Suprapubic skin (tissue), 4 donors: ENCODE measurements at regions not wholly inside any gene's neighbourhood (a gene's known extent, or its start where the extent isn't known, plus 50 kb on each side); places are given as distances from the start of the nearest gene placed in this dataset.
"Not testable (repeated sequence)": the region's sequence is repeated elsewhere in the genome, so short reads cannot be mapped to it uniquely, and the experiment has no call there.

Experiments
- DNase-seq, 2 donors: peaks; one replicate each; pipeline ENCODE4 v3.0.0-alpha.2; 2019; ENCODE audit warnings: low spot score in 2 of 2
- H3K27ac ChIP-seq: fragments of 200-600 bp; sonication (generic); one replicate; pipeline ENCODE4 v1.5.1; 2019
- H3K27me3 ChIP-seq: fragments of 200-600 bp; sonication (generic); one replicate; pipeline ENCODE4 v1.5.1; 2019
- H3K36me3 ChIP-seq: fragments of 200-600 bp; sonication (generic); one replicate; pipeline ENCODE4 v1.5.1; 2019
- H3K4me1 ChIP-seq: fragments of 200-600 bp; sonication (generic); one replicate; pipeline ENCODE4 v1.5.1; 2019
- H3K4me3 ChIP-seq: fragments of 200-600 bp; sonication (generic); one replicate; pipeline ENCODE4 v1.5.1; 2019; ENCODE audit warnings: mild to moderate bottlenecking
- H3K9me3 ChIP-seq: fragments of 200-600 bp; sonication (generic); one replicate; pipeline ENCODE4 v1.5.1; 2019
- EP300 ChIP-seq: sonication (generic); formaldehyde crosslinking; IDR thresholded peaks from one replicate; pipeline ENCODE4 v1.6.1; 2017; ENCODE audit warnings: antibody characterized with exemption
- POLR2A ChIP-seq, 2 donors: fragments of 450-650 bp; IDR thresholded peaks; one replicate each; pipeline ENCODE4 v1.6.1; 2017; ENCODE audit warnings: antibody characterized with exemption in 2 of 2, mild to moderate bottlenecking in 2 of 2, moderate library complexity in 2 of 2
- POLR2AphosphoS5 ChIP-seq, 3 donors: sonication (generic); formaldehyde crosslinking; IDR thresholded peaks; one replicate each; pipeline ENCODE4 v1.6.1; 2017; ENCODE audit warnings: antibody characterized with exemption in 3 of 3
- WGBS: methylation state at CpG from one replicate; pipeline ENCODE4 v1.1.5; 2018; 5-methylcytosine and 5-hydroxymethylcytosine counted together
- TF ChIP-seq, protein P1 (sequence below), 2 donors: fragments of 200-600 bp in 1 of 2; fragments of 450-650 bp in 1 of 2; sonication (generic) in 1 of 2; IDR thresholded peaks; one replicate each; pipeline ENCODE4 v1.5.1; 2016 to 2019; ENCODE audit warnings: antibody characterized with exemption in 2 of 2, mild to moderate bottlenecking in 1 of 2, moderate library complexity in 1 of 2

DNA sequence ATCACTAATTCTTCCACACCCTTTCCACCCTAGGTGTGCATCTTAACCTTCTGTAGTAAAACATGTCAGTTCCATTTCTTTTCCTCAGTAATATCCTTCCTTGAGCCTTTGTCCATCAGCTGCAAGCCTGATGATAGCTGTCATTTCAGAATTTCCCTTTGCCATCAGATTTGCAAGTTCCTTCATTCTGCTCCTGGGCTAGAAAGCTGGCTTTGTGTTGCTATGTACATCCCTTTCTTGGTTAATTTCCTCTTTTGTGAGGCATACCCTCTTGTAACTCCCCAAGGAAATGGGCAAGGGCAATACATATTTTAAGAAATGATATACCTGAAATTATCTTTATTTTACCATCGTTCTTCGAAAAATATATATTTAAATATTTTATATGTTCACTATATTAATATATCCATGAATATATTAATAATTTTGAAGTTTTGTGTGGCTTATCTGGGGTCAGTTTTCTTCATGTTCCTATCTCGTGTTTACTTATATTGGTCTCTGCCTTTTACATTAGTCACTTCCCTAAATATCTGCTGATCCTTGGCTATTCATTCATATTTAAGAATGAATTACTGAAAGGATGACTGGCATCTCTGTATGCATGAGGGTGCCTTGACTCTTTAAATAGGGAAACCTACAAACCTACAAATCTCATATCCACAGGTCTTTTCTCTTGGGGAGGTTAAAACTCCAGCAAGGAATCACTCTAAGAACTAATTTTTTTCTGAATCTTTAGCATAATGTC lies 143.8 kb downstream of the ZNF22 start:
- TF ChIP-seq EP300: no peak
- TF ChIP-seq, protein P1, sequence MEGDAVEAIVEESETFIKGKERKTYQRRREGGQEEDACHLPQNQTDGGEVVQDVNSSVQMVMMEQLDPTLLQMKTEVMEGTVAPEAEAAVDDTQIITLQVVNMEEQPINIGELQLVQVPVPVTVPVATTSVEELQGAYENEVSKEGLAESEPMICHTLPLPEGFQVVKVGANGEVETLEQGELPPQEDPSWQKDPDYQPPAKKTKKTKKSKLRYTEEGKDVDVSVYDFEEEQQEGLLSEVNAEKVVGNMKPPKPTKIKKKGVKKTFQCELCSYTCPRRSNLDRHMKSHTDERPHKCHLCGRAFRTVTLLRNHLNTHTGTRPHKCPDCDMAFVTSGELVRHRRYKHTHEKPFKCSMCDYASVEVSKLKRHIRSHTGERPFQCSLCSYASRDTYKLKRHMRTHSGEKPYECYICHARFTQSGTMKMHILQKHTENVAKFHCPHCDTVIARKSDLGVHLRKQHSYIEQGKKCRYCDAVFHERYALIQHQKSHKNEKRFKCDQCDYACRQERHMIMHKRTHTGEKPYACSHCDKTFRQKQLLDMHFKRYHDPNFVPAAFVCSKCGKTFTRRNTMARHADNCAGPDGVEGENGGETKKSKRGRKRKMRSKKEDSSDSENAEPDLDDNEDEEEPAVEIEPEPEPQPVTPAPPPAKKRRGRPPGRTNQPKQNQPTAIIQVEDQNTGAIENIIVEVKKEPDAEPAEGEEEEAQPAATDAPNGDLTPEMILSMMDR (IDR thresholded peaks at IDR 0.05): no peak
- no peak for TF ChIP-seq POLR2AphosphoS5 (IDR thresholded peaks at IDR 0.05)
- no peak for TF ChIP-seq POLR2A (IDR thresholded peaks at IDR 0.05)

DNA sequence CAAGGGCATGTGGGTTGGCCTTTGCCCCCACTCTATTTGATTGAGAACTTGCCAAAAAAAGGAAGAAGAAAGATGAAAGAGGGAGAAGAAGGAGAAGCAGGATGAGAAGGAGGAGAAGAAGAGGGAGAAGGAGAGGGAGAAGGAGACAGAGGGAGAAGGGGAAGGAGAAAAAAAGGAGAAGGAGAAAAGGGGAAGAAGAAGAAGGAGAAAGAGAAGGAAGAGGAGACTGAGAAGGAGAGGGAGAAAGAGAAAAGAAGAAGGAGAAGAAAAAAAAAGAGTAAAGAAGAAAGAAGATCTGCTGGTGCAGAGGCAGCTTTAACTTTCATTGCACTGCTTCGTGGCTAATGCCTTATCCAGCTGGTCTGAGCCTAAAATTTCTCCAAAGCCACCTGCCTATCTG lies 144.4 kb downstream of the ZNF22 start:
- not testable (repeated sequence) for H3K9me3 ChIP-seq, H3K4me1 ChIP-seq, H3K36me3 ChIP-seq, H3K27me3 ChIP-seq, DNase-seq, H3K27ac ChIP-seq, H3K4me3 ChIP-seq
- 63% methylated on average over 1 of the region's 1 CpG for WGBS

More for the DNA sequence above, 143.8 kb downstream of the ZNF22 start:
- Histone ChIP-seq H3K9me3 (no peaks in the 10 kb centered on the region), H3K27ac (no peak overlapping the region), H3K4me3 (no peak overlapping the region), H3K27me3 (no peaks in the 10 kb centered on the region), H3K36me3 (no peaks in the 10 kb centered on the region), H3K4me1 (no peaks in the 10 kb centered on the region)
- 87% methylated on average over 3 of the region's 3 CpGs for WGBS
- DNase-seq: no peak

DNA sequence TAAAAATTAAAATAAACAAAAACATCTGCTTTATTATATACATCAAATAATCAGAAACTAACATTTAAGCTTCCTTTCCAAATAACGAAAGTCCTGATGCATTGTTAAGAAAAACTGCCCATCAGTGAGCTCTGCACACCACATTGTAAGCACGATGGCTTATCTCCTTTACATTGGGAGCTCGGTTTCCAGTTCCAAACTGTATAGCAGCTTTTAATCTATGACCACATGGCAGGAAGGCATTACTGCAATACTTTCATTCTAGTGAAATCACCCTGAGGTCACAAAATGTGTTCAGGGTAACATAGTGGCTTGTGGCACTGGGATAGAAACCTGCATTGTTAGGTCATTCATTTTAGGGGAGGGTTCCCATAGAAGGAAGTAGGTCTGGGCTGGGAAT lies 146.3 kb downstream of the ZNF22 start:
- Histone ChIP-seq H3K4me3 (no peak overlapping the region), H3K36me3 (no peaks in the 10 kb centered on the region), H3K9me3 (no peaks in the 10 kb centered on the region), H3K27me3 (no peaks in the 10 kb centered on the region), H3K4me1 (no peaks in the 10 kb centered on the region), H3K27ac (no peak overlapping the region)
- DNase-seq: no peak
- TF ChIP-seq EP300: no peak
- TF ChIP-seq, protein P1 (IDR thresholded peaks at IDR 0.05): no peak
- TF ChIP-seq POLR2A (IDR thresholded peaks at IDR 0.05): no peak
- TF ChIP-seq POLR2AphosphoS5 (IDR thresholded peaks at IDR 0.05): no peak
- 39% methylated on average over 3 of the region's 3 CpGs for WGBS

DNA sequence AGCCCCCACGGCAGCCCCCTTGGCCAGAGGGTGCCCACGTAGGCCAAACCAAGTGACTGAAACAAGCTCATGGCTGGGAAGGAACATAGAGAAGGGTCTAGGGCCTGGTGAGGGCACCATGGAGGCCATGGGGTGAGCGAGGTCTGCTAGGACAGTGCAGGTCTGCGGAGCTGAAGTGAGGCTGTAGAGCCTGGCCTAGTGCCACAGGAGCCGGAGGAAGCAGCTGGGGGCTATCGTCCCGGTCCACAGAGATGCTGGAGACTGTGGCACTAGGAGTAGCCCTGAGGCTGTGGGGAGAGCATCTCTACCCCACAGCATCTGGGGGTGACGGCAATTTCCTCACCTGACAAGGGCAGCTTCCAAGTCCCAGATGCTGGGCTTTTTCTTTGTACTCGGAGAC lies 150.3 kb downstream of the ZNF22 start:
- DNase-seq: no peak
- H3K36me3 ChIP-seq: no peaks in the 10 kb centered on the region
- no peaks in the 10 kb centered on the region for H3K27me3 ChIP-seq
- TF ChIP-seq POLR2A (IDR thresholded peaks at IDR 0.05) (no peak), POLR2AphosphoS5 (IDR thresholded peaks at IDR 0.05) (no peak), EP300 (no peak)
- TF ChIP-seq, protein P1 (IDR thresholded peaks at IDR 0.05): no peak
- no peak overlapping the region for H3K27ac ChIP-seq
- H3K9me3 ChIP-seq: no peaks in the 10 kb centered on the region
- H3K4me1 ChIP-seq: no peaks in the 10 kb centered on the region
- no peak overlapping the region for H3K4me3 ChIP-seq
- 91% methylated on average over 9 of the region's 9 CpGs for WGBS

DNA sequence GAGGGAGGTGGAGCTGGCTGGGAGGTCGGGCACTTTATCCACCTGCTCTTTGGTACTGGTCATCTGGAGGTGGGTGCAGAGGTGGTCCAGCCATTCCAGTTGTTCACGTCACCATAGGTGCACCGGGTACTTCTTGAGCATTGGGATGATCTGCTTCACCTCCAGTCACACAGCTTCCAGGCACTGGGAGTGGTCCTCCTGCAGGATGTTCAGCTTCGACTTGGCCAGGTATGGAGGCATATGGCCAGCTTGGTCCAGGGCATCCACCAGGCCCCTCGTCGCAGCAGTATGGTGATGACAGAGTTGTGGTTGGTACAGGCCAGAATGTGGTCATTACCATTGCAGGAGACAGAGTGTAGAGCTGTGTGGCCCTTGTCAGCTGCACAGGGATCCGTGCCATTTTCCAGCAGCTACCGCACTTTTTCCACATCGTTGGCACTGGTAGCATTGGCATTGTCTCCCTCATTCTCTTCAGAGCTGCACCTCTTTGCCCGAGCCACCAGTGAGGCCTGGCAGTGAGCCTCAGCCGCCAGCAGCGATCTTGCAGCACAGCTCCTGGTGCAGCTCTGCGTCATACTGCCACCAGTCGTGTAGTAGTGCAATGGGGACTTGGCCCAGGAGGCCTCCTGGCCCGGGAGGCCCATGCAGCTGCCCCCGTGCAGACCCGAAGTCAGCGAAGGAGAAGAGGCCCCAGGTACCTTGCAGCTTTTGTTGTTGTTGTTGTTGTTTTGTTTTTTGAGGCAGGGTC lies 150.9 kb downstream of the ZNF22 start:
- WGBS: 95% methylated on average over 10 of the region's 18 CpGs
- H3K4me1 ChIP-seq: no peaks in the 10 kb centered on the region
- H3K27ac ChIP-seq: no peak overlapping the region
- TF ChIP-seq POLR2A (IDR thresholded peaks at IDR 0.05) (no peak), EP300 (no peak), POLR2AphosphoS5 (IDR thresholded peaks at IDR 0.05) (no peak)
- TF ChIP-seq, protein P1 (IDR thresholded peaks at IDR 0.05): no peak
- H3K9me3 ChIP-seq: no peaks in the 10 kb centered on the region
- no peak for DNase-seq
- no peaks in the 10 kb centered on the region for H3K36me3 ChIP-seq
- no peak overlapping the region for H3K4me3 ChIP-seq
- H3K27me3 ChIP-seq: no peaks in the 10 kb centered on the region
